ENCODE measurements at regions not wholly inside any gene's neighbourhood (a gene's known extent, or its start where the extent isn't known, plus 50 kb on each side); places are given as distances from the start of the nearest gene placed in this dataset.

DNA sequence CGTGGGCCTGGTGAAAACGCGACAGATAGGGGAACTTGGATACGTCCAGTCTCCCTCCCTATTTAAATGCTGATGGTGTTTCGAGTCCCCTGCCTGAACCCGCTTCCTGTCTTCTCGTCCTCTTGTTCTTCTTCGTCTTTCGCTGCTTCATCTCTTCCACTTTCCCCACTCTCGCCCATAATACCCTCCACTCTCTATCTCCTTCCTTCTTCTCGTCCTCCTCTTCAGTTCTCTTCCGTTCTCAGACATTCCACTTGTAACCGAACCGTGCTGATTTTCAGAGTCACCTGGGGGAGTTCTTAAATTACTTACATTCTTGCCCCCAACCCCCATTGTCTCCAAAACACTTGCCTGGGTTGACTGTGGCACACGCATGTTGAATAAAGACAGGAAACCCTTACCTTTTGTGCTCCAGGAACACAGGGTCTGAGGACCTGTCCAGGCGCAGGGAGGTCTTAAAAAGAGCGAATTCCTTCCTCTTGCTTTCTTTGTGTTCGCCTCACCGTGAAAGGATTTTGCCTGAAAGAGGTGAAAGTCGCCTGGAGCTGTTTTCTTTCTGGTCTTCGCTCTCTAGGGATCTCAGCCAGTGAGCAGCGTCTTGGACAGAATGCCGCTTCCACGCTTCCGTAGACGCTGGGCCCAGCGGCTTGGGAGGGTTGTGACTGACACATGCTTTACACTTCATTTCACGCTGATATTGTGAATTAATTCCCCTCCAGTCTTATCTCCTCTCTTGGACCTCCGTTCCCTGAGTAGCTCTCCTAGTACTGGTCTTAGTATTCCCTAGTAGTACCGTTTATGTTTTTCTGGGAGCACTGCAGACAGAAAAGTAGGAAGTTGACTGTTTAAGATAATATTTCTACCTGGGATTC lies 184.0 kb downstream of the GPX5 start:
- no peak for DNase-seq

- peak; percentile 25 for DNase-seq
These were observed 184.9 kb downstream of the GPX5 start for GRCh38 chr6:28710466-28711191.

DNA sequence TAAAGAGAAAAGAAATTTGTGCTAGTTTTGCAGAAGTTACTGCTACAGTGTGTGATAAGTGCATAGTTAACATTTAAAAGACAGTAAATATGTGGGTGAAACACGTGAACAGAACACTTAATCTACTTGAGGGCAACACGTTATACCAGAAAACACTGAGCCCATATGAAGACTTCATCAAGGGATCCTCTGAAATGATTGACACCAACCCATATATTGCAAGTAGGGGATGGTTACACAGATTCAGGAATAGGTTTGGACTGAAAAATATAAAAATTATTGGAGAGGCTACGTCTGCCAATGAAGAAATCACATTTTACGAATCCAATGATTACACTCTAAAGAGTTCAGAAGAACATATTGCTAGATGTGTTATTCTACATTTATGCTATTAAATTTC lies 185.6 kb downstream of the GPX5 start:
- no peak for DNase-seq

DNA sequence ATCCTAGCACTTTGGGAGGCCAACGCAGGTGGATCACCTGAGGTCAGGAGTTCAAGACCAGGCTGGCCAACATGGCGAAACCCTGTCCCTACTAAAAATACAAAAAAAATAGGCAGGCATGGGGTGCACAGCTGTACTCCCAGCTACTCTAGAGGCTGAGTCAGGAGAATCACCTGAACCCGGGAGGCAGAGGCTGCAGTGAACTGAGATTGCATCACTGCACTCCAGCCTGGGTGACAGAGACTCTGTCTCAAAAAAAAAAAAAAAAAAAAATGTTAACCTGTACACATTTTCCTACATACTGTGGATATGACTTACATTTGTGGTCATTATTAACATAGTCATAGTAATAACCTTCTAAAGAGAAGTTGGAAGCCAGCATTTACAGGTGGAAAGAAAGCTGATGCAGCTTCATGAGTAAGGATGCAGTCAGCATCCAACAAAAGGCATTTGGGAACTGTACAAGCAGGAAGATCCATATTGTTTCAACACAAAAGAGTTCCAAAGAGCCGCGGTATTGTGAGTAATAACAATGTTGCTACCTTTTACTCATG lies 186.2 kb downstream of the GPX5 start:
- no peak for DNase-seq

- DNase-seq = no peak
These were observed 187.3 kb downstream of the GPX5 start for GRCh38 chr6:28712982-28713381.

- no peak for DNase-seq
These were observed 193.7 kb downstream of the GPX5 start for GRCh38 chr6:28719275-28719940.

DNA sequence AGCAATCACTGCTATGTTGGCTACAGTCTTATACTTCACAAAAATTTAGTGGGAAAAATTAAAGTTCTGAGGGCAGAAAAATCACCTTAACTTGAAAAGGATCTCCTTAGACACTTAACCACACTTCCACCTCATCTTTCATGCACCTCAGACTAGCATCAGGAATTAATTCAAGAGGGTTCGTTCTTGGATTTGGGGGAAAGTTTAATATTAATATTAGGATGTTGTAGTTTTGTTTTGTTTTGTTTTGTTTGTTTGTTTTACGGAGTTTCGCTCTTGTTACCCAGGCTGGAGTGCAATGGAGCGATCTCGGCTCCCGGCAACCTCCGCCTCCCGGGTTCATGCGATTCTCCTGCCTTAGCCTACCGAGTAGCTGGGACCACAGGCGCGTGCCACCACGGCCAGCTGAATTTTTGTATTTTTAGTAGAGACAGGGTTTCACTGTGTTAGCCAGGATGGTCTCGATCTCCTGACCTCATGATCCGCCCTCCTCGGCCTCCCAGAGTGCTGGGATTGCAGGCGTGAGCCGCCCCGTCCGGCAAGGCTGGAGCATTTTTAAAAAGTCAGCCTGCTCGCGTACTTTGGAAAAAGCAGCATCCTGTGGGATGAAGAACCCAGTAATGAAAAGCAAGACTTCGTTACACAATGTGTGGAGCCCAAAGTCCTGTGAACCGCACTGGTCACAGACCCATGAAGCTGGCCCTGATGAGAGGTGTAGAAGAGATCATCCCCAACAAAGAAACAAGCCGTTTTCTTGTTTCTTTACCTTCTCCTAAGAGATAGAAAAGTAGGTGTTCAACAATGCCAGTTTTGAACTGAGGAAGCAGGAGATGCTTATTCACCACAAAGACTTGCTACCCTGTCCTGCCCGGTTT lies 194.9 kb downstream of the GPX5 start:
- DNase-seq = no peak

- no peak for DNase-seq
These were observed 195.7 kb downstream of the GPX5 start for GRCh38 chr6:28721372-28721771.

DNA sequence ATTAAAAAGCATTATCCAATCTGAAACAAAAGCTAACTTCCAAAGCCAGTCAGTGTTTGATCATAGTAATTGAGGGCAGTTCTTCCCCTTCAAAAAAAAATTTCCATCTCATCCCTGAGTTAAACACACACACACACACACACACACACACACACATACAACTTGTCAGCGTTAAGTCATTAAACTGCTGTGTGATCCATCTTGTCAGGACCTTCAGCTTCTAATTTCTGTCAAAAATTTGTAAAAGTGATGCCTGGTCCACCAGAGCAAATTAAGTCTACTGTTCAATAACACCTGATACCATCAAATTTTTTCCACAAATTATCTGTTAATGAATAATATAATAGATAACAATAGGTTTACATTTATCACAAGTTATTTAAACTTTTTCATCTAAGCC lies 198.7 kb downstream of the GPX5 start:
- no peak for DNase-seq

DNA sequence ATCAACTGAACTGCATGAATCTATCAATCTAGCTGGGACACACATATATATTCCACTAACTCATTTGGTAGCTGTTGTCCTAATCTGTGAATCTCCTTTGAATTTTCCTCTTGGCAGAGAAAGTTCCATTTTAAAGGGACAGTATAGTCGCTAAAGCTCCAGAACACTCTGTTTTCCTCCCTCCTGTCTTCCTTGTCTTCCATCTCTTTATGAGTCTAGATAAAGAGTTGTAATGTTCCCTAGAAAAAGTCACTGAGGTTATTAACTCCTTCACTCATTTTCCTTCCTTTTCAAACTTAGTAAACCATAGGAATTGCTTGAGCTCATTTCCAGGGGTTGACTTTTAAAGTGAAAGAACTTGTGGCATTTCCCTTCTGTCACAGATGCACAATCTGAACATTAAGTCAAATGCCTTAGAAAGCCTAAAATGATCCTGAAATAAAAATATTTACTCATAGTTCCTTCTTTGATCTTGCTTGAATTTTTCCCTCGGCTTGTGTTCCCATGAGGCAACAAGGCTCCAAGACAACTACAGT lies 198.4 kb downstream of the TRIM27 start:
- no peak for DNase-seq

- DNase-seq = no peak
These were observed 197.9 kb downstream of the TRIM27 start for GRCh38 chr6:28725890-28726348.

DNA sequence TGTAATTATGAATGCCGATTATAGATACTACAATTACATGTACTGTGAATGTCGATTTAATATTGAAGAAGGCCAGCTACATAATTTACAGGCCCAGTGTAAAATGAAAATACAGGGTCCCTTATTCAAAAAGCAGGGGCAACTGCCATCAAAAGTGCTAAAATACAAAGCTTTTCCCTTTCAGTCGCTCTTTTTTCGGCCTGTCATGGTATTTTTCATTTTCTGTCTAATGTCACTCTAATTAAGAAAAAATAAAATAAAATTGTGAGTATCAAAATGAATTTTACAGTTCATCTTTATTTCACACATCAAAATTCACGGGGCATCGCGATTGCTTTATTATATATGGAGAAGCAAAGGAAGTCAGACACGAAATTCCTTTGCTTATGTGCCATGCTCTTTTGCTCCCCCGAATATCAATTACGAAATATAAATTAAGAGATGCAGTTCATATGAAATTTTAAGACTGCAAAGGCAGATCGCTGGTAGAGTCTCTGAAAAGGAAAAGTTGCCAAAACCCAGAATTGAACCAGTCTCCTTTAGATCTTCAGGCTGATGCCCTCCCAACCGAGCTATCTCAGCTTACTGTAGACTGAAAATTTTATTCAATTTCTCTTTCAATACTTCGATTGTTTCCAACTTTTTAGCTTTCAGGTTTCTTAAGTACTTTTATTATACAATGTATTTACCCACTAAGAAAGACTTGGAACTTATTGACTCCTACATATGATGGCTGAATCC lies 197.0 kb downstream of the TRIM27 start:
- no peak for DNase-seq

DNA sequence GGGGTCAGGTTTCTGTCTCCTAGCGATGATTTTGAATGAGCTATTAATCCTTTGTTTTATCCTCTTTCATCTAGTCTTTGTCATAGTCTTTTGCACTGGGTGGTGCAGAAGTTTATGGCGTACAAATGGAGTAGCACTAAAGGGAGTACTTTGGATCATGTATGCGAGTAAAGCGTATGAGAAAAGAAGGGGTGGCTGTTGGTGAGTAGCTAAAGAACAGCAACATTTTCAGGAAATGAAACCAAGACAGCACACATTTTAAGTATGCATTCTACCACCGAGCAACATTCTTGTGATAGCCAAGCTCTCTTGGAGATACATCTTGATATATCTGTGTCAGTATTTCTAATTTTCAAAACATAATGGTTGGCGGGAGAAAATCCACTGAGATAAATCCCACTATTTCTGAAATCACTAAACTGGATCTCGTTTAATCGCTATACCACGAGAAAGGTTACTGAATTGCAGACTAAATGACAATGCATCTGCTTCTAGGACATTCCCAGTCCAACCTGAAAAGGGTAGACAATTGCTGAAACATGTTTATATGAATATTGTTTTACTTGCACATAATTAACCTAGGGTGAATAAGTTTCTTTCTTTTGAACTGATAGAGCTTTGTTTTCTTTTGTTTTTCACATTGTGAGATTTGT lies 196.1 kb downstream of the TRIM27 start:
- DNase-seq = no peak

DNA sequence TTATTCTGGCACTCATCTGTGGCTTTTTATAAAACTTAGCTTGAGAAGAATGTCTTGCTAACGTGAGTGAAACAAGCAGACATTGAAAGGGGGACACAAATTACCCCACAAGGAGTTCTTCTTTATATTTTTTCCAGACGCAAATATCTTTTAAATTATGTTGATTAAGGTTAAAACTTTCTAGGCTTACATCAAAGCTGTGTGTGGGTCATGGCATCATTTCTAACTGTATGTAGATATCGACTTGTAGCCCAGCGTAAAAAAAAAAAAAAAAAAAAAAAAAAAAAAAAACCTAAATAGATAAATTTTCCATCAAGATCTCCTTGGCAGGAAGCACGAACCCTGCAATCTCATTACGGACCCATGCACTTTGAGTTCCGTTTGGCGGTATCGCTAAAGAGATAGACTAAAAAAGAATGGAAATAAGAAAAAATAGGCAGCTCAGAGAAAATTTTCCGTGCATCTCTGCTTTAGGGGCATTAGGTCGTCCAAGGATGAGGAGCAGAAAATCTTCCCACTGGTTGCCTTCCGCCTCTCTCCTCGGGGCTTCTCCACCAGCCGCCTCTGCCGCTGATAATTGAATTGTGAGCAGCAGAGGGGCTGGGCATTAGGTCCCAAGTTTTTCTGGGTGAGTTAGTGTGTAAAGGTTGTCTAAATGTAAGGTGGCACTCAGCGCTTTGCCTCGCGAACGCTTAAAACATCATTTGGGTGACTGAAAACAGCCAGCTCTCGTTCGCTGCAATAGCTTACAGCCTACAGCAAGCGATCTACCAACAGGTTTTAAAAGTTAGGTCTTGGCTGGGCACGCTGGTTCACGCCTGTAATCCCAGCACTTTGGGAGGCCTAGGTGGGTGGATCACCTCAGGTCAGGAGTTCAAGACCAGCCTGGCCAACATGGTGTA lies 194.0 kb downstream of the TRIM27 start:
- DNase-seq = no peak

GRCh38 chr6:28732052-28732451 lies 191.7 kb downstream of the TRIM27 start:
- no peak for DNase-seq

DNA sequence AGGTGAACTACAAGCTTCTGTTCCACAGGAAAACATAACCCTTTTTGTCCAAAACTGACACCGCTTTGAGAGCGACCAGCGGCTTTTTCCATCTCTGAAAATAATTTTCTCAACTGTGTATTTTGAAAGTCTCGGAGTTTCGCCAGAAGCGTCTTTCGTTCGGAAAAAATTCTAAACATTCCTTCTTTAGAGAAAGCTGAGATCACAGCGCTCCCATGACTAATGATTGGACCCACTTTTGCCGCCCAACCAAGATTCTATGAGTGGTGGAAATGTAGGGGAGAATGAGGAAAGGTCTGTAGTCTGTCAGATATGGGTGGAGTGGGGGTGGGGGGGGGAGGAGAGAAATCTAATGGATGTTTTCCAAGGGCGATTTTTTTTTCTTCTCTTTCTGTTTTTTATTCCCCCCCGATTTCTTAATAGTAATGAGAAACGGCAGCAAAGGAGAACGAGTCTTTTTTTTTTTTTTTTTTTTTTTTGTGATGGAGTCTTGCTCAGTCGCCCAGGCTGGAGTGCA lies 189.3 kb downstream of the TRIM27 start:
- DNase-seq = no peak

GRCh38 chr6:28736121-28736520 lies 187.7 kb downstream of the TRIM27 start:
- no peak for DNase-seq

DNA sequence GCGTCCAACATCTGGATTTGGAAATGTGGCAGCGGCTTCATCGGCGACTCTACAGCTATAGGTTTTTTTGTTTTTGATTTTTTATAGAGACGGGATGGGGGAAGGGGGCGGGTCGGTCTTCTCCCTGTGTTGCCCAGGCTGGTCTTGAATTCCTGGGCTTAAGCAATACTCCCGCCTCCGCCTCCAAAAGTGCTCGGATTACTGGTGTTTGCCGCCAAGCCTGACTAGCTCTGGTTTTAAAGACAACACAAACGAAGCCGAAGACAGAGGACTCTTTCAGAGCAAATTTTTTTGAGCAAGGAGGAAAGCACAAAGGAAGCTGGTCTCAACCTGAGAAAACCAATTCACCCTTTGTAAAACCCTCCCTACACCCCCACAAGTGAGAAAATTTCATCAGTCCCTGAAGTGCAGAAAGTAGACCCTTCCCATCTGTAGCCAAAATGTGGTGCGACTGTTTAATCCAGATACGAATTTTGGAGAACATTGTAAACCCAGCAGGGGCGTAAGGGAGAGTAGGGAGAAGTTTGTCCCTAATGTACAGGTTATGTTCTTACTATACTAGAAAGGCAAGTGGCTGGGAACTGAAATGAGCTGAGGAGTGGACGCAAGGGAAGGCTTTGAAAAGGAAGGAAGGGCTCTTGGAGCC lies 185.9 kb downstream of the TRIM27 start:
- DNase-seq = no peak

- no peak for DNase-seq
These were observed 185.4 kb downstream of the TRIM27 start for GRCh38 chr6:28738396-28738765.
